Epithelial cell of proximal tubule (primary cell): ENCODE measurements at regions not wholly inside any gene's neighbourhood (a gene's known extent, or its start where the extent isn't known, plus 50 kb on each side); places are given as distances from the start of the nearest gene placed in this dataset.

Source experiments
- DNase-seq: peaks from one replicate; pipeline ENCODE4 v3.0.0-alpha.2; 2011; ENCODE audit warnings: low read depth
- H3K4me3 ChIP-seq: 2 replicates; pipeline ENCODE4 v1.5.1; 2011; ENCODE audit warnings: low read depth, mild to moderate bottlenecking, low read length
- CTCF ChIP-seq: conservative IDR thresholded peaks from 2 replicates; pipeline ENCODE4 v1.5.1; 2012; ENCODE audit warnings: low read depth, mild to moderate bottlenecking, low read length

DNA sequence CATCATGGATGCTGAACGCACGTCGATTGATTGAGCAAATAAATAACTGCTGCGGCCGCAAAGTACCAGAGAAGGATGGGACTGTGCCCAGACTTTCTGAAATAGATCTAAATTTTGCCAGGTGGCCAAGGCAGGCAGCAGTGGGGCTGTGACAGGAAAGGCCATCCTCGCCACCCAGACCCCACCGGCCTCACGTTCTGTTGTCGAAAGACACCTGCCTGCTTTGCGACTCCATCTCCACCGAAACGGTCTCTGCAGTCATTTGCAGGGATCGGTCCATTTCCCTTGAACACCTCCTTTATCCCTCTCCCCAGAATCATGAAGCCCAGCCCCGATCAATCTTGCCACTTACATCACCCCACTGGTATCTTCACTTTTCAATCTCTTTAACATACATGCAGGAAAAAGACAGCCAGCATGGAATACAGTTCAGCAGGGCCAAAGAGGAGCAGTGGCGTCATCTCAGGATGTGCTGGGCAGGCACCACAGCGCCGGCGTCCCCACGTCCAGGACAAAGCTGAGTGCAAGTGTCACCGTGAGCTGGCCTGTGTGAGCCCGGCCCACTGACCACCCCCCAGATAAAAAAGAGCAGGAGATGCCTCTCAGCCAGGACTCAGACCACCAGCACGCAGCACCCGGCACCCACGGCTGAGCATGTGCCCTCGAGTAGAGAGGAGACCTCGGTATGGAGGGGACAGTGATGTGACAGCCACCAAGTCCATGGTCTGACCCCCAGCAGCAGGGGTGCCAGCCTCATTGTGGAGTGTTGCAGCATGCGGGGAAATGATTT, 610.3 kb downstream of the TBC1D22A start:
- H3K4me3 ChIP-seq: no peak overlapping the region
- no peak for TF ChIP-seq CTCF
- DNase-seq: no peak

- H3K4me3 ChIP-seq: no peak overlapping the region
- TF ChIP-seq CTCF: no peak
- no peak for DNase-seq
These were observed 609.7 kb downstream of the TBC1D22A start for GRCh38 chr22:47372111-47372581.

DNA sequence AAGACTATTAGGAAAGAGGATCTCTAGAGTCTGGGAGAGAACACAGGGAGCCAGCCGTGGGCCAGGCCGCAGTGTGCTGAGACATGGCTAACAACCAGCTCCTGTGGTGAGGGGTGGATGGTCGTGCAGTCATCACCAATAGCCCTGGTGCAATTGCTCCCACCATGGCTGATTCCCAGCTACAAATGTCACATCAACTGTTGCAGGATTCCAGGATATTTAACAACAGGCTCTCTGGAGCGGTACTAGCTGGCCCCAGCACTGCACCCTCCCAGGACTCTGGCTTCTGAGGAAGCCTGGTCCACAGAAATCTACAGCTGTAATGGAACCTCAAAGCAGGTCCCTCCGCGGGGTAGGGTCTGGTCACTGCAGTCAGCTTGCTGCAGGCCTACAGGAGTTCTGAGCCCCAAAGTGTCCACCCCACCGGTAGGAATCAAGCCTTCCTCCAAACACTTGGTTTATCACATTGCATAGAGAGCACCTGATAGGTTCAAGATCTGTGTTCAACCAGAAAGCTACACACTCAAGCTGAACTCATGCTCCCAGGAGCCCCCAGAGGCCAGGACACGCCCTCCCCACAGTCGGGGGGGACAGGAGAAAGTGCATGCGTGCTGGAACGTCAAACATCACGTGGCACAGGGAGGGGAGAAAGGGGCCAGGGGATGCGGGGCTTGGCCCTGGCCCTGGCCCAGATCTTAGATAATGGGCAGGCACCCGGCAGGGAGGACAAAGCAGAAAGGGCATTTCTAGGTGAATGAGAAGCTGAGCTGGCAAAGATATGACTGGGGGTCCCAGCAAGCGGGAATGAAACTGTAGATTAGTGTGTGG, 609.0 kb downstream of the TBC1D22A start:
- no peak for DNase-seq
- no peak overlapping the region for H3K4me3 ChIP-seq
- no peak for TF ChIP-seq CTCF

GRCh38 chr22:47370448-47371262, 608.2 kb downstream of the TBC1D22A start:
- DNase-seq: no peak
- no peak overlapping the region for H3K4me3 ChIP-seq
- no peak for TF ChIP-seq CTCF

DNA sequence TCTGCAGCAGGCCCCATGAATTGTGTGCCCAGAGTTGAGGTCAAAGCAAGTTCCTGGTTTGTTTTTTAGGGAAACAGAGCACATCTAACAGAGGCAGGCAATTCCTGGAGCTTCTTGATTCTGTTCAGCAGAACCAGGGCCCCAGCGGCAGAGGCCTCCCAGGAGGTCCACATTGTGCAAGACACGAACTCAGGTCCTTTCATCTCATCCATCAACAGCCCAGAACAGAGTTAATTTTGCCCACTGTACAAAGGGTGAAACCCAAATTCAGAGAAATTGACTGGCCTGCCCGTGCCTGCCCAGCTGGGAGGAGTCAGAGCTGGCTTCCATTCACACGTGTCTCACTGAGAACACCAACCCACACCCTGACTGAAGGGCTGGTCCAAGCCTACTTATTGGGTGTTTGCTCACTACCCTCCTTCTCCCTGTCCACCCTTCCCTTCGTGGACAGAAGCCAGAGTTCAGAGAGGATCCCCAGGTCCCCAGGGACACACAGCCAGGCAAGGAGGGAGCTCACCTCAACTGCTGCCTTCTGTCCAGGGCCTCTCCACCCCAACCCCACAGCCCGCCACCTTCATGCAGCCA, 607.1 kb downstream of the TBC1D22A start:
- no peak for TF ChIP-seq CTCF
- H3K4me3 ChIP-seq: no peak overlapping the region
- no peak for DNase-seq

GRCh38 chr22:47369020-47369419, 606.6 kb downstream of the TBC1D22A start:
- TF ChIP-seq CTCF: no peak
- H3K4me3 ChIP-seq: no peak overlapping the region
- DNase-seq: no peak
